DMS 273 treated with DMSO at 0.1 percent for 48 hours (cell line): ENCODE measurements at regions not wholly inside any gene's neighbourhood (a gene's known extent, or its start where the extent isn't known, plus 50 kb on each side); places are given as distances from the start of the nearest gene placed in this dataset.

Experiments
- DNase-seq: peaks from one replicate; lab custom pipeline; 2025; lab: John Stamatoyannopoulos, UW

DNA sequence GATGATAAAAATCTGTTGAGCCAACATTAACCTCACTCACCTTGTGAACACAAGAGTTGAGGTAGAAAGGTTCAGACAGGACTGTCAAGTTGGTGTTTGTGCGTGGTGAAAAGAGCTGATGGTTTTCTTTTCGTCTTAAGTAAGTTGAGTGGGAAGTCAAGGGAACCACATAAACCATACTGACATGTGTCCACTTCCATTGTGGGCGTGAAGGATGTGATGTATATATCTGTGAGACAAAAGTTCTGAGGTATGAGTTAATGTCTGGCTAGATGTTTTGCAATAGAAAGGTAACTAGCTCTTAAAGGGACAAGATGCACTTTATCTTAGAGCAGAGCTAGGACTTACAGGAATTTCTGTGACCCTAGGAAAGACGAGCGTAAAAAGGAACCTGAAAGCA lies 1272.1 kb upstream of the ADGRB3 start:
- DNase-seq: no peak

DNA sequence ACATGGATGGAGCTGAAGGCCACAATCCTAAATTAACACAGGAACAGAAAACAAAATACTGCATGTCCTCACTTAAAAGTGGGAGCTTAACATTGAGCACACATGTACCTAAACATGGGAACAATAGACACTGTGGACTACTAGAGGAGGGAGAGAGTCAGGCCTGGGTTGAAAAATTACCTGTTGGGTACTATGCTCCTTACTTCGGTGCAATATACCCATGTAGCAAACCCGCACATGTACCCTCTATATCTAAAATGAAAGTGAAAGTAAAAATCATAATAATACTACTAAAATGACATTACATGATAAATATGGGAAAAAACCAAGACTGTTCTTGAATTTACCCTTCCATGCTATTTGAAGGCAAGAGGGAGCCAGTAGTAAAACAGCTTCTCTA lies 1273.8 kb upstream of the ADGRB3 start:
- no peak for DNase-seq

DNA sequence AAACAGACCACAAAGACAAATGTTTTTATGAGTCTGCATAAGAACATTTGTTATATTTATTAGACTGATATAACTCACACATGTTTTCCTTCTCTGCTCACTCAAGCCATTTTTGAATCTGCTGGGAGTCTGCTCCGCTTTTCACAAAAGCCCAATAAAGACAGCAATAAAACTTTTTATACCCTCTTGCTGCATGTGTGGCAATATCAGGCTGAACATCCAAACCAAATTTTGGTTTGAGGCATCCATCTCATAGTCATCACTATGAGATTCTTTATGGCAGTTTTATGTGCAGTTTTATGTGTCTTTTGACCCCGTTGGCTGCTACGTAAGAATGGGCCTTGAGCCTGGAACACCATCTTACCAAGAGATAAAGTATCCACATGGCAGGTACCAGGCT lies 1276.8 kb upstream of the ADGRB3 start:
- no peak for DNase-seq

DNA sequence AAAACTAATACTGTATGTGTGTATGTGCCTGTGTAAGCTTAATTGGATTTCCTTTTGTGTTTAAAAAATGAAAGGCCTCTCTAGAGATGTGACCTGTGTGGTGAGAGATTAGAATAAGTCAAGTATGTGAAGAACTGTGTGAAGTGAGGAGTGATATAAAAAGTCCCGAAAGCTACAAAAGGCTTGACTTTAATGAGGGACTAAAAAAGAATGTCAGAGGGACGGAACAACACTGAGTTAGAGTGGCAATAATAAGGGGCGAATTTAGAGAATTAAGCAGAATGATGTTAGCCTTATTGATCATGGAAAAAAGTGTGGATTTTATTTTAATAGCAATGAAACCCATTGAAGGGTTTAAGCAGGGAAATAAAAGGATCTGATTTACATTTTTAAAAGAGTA lies 1281.2 kb upstream of the ADGRB3 start:
- no peak for DNase-seq

DNA sequence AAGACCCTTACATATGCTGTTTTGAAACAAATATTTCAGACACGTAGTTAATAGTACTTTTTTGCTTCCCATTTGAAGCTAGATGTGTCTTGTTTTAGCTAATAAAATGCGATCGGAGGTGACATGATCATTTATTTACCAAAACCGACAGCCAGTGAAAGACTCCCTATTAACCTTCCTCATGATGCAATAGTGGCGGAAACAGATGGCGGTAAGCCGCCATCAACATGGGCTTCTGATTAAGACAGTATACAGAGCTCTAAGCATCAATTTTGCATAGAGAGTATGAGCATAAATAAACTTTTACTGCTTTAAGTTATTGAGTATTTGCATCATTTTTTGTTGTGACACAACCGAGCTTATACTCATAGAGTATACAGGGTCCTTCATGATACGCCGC lies 1282.4 kb upstream of the ADGRB3 start:
- no peak for DNase-seq

DNA sequence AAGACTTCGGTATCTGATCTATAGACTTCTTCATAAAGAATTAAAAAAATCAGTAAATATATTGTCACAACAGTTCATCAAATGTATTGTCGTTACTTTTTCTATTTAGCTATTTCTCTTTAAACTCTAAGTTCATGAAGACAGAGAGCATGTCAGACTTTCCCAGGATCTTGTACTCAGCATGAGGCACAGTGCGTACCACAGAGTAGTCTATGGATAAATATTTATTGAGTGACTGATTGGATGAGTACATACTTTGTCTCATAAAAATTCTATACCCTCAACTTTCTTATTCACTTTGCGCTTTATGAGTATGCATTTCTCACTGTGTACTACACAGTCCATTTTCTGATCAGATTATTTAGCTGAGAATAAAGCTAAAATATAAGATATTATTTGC lies 1284.4 kb upstream of the ADGRB3 start:
- no peak for DNase-seq

DNA sequence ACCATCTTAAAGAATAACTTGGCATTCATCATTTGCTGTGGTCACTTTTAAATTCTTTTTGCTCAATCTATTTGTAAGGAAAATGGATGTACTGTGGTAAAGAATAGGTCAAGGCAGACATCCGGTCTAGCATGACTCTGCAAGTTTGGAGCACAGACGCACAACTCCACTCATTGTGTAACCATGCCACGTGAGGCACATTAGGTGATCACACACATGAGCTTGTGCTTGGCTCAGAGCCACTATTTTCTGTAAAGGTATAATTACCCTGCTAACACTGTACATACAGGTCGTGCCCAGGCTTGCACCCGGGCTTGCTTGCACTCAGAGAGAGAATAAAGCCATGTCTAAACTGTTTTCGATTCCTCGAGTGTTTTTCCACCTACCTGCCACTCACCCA lies 1289.1 kb upstream of the ADGRB3 start:
- DNase-seq: no peak

DNA sequence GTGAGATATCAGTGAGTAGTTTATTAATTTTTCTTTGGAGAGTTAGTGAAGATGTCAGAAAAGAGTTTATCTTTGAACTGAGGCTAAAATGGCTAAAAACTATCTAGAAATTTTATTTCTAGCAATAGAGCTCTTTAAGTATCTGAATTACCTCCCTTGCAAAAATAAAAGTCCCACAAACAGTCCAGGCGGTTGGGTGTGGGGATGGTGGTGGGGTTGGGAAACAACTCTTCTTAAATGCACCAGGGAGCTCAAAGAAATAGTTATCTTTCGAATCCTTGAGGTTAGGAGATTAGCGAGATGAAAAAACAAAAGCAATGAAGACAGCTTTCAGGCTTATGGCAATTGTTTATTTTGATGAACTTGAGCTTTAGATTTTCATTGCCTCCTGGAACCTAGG lies 1299.1 kb upstream of the ADGRB3 start:
- DNase-seq: no peak

DNA sequence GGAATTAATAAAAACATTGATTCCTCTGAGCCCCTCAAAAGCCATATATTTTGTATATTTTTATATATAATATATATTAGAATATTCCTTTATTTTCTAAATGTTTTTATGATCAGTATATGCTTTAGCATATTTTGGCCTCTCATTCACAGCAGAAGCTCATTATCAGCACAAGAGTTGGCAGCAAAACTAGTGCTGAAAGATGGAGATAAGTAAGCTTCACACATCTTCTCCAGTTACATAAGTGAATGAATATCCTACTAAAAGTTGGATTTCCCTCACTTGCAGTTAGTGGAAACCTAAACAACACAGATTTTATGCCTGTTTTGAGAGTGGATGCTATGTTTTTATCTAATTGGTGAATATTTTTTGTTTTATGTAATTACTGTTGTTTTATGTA lies 1303.8 kb upstream of the ADGRB3 start:
- DNase-seq: no peak

DNA sequence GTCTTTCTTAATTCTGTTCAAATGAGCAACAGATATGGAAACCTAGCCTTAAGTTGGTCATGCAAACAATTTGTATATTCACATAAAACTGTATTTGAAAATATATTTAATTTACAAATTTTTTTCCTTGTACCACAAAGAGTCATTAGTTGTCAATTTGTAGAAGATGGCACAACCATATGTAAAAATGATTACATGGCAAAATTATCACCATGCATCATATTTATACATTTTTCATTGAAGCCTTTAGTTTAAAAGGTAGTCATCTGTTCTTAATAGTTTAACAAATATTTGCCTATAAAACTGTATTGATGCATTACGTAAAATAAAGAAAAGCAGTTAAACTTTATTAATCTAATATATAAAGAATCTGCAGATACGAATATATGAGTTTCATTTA lies 1306.8 kb upstream of the ADGRB3 start:
- DNase-seq: no peak

DNA sequence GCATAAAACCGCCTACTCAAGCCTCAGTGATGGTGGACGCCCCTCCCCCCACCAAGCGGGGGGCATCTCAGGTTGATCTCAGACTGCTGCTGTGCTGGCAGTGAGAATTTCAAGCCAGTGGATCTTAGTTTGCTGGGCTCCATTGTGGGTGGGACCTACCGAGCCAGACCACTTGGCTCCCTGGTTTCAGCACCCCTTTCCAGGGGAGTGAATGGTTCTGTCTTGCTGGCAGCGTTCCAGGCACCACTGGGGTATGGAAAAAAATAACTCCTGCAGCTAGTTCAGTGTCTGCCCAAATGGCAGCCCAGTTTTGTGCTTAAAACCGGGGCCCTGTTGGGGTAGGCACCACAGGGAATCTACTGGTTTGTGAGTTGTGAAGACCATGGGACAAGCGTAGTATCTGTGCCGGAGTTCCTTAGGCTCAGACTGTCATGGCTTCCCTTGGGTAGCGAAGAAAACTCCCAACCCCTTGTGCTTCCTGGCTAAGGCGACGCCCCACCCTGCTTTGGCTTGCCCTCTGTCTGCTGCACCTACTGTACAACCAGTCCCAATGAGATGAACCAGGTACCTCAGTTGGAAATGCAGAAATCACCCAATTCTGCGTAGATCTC lies 1334.5 kb upstream of the ADGRB3 start:
- no peak for DNase-seq

DNA sequence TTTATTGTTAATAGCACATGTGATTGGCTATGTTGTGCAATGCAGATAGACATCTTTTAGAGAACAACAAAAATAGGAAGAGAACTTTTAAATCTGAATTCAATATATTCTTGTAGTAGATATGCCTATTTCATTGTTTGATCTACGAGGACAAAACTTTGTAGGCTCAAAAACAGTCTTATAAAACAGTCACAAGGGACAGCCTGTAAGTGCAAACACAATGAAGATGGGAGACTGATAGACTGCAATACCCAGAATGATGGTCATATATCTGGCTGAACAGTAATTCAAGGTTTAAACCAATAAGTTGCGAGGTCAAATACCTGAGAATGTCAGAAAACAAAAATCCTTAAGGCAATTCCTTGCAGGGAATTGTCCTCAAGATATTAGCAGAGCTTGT lies 1342.9 kb upstream of the ADGRB3 start:
- DNase-seq: no peak

DNA sequence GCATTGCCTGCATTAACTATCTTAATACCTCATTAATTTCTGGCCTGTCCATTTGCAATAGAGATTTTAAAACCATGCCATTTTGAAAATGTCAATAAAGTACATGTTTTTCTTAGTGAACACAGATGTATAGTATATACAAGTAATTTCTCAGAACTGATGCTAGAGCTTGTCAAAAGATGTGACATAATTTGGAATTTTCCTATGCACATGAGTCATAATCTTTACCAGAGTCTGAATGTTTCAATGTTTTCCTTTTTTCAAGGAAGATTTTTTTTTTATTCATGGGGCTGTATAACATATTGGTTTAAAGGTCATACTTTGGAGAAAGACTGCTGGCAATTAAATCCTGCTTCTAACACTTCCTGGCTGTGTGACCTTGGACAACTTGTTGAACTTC lies 1347.5 kb upstream of the ADGRB3 start:
- no peak for DNase-seq

DNA sequence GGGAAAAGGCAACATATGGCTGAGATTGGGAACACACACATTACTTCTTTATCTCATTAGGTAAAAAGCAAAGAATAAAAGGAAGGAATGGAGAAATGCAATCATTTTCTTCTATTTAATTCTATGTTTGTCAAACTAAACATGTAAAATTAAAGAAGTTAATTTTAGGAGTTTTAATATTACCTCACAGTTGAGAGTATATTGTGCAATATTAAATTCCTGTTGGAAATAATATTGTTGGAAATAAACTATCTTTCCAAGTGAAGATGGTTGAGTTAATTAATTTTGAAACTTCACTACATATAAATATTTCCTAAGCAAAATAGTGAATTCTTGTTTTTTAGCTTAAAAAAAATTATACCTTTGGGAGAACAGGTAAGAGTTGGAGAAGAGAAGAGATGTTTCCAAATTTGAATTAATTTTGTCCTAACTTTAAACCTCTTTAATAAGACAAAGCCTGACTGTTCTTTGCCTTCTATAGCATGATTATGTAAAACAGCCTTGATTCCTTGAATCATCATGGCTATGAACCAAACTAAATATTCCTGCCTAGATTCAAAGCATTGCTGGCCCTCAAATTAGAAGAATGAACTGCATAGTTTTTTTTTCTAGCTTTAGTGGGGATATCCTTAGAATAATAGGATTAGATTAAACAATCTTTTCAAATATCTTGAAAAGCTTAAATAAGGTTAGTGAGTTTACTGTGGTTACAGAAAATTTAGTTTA lies 1349.1 kb upstream of the ADGRB3 start:
- DNase-seq: no peak

DNA sequence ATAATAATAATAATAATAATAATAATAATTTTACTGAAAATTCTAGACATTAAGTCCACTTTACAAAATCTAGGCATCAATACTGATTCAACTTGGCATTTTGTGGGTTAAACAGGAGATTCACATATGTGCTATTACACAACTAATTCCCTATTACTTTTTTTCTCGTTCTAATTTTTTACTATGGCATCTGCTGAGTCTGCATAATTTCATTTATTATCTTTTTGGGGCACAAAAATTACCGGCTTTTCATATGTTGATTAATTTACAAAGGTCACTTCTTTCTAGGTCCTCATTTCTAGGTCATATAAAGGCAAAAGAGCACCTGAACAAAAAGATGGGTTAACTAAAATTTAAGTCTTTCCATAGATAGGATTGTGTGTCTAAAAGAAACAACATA lies 1357.8 kb upstream of the ADGRB3 start:
- DNase-seq: no peak

DNA sequence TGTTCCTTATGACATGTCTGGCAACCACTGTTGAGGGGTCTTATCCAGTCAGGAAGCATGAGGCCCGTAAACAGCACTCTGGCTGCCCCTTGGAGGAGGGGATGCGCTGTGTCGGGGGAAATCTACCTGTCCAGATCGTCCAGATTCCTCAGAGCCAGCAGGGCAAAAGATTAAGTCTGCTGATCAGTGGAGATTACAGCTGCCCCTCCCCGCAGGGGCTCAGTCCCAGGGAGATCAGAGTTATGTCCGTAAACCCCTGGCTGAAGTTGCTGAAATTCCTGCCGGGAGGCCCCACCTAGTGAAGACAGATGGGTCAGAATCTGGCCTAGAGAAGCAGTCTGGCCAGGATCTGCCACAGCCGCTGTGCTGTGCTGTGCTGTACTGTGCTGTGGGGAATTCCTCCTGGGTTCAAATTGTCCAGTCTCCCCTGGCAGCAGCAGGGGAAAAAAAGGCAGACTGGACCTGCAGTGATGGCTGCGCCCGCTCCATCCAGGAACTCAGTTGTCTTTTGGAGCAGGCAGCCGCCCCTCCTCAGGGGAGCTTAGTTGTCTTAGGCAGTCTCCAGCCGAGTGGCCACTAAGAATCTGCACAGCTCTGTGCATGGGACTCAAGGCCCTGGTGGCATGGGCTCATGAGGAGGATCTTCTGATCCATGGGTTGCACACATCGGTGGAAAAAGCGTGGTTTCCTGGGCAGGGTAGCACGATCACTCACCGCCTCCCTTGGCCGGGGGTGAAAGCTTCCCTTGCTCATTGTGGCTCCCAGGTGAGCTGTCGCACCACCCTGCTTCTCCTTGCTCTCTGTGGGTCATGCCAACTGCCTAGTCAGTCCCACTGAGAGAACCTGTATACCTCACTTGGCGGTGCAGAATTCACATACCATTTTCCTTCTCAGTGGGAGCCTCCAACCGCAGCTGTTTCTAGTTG lies 1368.8 kb upstream of the ADGRB3 start:
- DNase-seq: no peak

DNA sequence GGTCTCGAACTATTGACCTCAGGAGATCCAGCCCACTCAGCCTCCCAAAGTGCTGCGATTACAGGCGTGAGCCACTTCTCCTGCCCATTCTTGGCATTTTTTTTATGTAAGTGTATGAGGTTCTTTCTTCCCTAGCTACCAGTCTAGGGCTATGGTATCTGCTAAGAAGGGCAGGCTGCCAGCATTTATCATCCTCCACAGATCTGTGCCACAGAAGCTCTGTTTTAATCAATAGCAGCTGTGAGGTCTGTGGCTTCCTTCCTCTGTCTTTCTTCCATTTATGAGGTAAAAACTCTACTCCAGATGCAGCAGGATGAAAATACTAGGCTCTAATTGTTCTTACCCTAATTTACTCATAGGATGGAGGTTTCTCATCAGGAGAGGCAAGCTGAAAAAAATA lies 1382.4 kb upstream of the ADGRB3 start:
- DNase-seq: no peak

DNA sequence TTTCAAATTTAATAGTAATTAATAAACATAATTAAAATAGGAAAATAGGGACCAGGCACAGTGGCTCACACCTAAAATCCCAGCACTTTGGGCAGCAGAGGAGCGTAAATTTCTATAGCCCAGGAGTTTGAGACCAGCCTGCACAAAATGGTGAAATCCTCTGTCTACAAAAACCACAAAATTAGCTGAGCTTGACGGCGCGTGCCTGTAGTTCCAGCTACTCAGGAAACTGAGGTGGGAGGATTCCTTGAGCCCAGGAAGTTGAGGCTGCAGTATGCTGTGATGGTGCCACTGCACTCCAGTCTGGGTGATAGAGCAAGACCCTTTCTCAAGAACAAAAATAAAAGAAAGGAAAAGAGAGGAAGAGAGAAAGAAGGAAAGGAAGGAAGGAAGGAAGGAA lies 1387.0 kb upstream of the ADGRB3 start:
- DNase-seq: no peak

DNA sequence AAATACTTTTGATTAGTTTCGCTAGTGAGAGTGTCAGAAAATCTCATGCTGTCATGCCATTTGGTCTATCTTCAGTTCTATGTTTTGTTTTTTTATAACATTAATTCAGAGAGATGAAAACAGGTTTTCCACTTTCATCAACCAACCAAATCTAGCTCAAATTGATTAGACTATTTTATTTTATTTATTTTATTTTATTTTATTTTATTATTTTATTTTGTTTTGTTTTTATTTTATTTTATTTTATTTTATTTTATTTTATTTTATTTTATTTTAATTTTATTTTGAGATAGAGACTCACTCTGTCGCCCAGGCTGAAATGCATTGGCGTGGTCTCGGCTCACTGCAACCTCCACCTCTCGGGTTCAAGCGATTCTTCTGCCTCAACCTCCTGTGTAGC lies 1391.0 kb upstream of the ADGRB3 start:
- no peak for DNase-seq

DNA sequence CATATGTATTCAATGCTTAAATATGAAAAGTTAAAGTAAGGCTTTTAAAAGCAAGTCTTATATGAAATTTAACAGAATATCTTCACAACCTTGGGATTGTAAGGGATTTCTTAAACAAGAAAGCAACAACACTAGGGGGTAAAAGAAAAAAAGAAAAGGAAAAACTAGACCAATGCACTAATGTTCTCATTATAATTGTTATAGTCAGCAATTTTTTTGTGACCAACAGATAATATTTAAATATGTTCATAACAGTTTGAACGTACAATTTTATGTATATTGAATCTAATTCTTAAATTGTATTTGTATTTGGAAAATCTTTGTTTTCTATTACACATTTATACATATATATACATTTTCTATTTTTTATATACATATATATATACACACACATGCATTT lies 1397.8 kb upstream of the ADGRB3 start:
- no peak for DNase-seq

DNA sequence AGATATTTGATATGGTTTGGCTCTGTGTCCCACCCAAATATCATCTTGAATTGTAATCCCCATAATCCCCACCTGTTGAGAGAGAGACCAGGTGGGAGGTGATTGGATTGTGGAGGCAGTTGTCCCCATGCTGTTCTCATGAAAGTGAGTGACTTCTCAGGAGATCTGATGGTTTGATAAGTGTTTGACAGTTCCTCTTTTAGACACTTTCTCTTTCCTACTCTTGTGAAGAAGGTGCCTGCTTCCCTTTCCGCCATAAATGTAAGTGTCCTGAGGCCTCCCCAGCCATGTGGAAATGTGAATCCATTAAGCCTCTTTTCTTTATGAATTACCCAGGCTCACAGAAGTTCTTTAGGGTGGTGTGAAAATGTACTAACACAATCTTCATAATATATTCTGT lies 1404.0 kb upstream of the ADGRB3 start:
- DNase-seq: no peak

DNA sequence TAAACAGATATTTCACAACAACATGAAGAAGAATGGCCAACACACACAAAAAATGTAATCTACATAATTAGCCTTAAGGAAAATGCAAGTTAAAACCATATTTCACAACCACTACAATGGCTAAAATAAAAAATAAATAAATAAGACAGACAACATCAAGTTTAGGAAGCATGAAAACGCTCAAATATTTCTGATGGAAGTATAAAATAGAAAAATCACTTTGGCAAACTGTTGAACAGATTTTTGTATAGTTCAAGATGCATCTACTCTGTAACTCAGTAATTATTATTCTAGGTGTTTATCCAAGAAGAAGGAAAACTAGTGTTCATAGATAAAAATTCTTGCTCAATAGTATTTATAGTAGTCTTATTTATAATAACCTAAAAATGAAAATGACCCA lies 1410.1 kb upstream of the ADGRB3 start:
- DNase-seq: no peak

DNA sequence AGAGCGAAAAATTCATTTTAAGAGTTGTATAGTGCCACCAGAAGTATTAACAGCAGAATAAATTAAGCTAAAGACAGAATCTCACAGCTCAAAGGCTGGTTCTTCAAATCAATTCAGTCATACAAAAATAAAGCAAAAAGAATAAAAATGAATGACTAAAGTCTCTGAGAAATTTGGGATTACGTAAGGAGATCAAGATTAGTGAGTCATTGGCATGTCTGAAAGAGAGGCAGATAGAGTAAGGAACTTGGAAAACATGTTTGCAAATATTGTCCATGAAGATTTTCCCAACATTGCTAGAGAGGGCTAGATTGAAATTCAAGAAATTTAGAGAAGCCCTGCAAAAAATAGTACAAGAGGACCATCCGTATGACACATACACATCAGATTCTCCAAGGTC lies 1413.9 kb upstream of the ADGRB3 start:
- no peak for DNase-seq
